GM21528 (cell line): ENCODE measurements at regions not wholly inside any gene's neighbourhood (a gene's known extent, or its start where the extent isn't known, plus 50 kb on each side); places are given as distances from the start of the nearest gene placed in this dataset.
A peak's percentile ranks its signal among the peaks of the same experiment; 100 is the strongest.

Experiments
- ATAC-seq: cut with Tn5 transposase; IDR thresholded peaks from one replicate; pipeline ENCODE4 v1.9.1; 2021; ENCODE audit warnings: mild to moderate bottlenecking, moderate library complexity; ENCODE audit not compliant: unreplicated experiment, low FRiP score

- ATAC-seq = no peak
Observed at GRCh38 chrX:110408949-110409588, 50.4 kb downstream of the RTL9 start.

GRCh38 chrX:110409925-110410324 lies 51.3 kb downstream of the RTL9 start:
- no peak for ATAC-seq

- ATAC-seq = no peak
Observed at GRCh38 chrX:110410603-110411002, 52.0 kb downstream of the RTL9 start.

GRCh38 chrX:110412971-110413726 lies 54.5 kb downstream of the RTL9 start:
- ATAC-seq = peak; percentile 71

GRCh38 chrX:110413727-110414124 lies 55.1 kb downstream of the RTL9 start:
- ATAC-seq = no peak

GRCh38 chrX:110414273-110414672 lies 55.6 kb downstream of the RTL9 start:
- ATAC-seq = peak; percentile 40

GRCh38 chrX:110414679-110415439 lies 56.2 kb downstream of the RTL9 start:
- peak; percentile 92 for ATAC-seq

GRCh38 chrX:110415440-110416170 lies 57.0 kb downstream of the RTL9 start:
- ATAC-seq = no peak

GRCh38 chrX:110417128-110417527 lies 58.5 kb downstream of the RTL9 start:
- no peak for ATAC-seq

- ATAC-seq = no peak
Observed at GRCh38 chrX:110418316-110419235, 59.9 kb downstream of the RTL9 start.

- no peak for ATAC-seq
Observed at GRCh38 chrX:110419512-110419911, 60.9 kb downstream of the RTL9 start.

GRCh38 chrX:110420771-110421499 lies 62.3 kb downstream of the RTL9 start:
- ATAC-seq = no peak

- ATAC-seq = no peak
Observed at GRCh38 chrX:110421500-110422455, 63.1 kb downstream of the RTL9 start.

- no peak for ATAC-seq
Observed at GRCh38 chrX:110425222-110426154, 66.8 kb downstream of the RTL9 start.

- no peak for ATAC-seq
Observed at GRCh38 chrX:110426155-110426504, 67.5 kb downstream of the RTL9 start.

- ATAC-seq = no peak
Observed at GRCh38 chrX:110427076-110427475, 68.4 kb downstream of the RTL9 start.

GRCh38 chrX:110428144-110428543 lies 69.5 kb downstream of the RTL9 start:
- no peak for ATAC-seq
